Esophagus squamous epithelium (tissue), 4 donors: ENCODE measurements at regions not wholly inside any gene's neighbourhood (a gene's known extent, or its start where the extent isn't known, plus 50 kb on each side); places are given as distances from the start of the nearest gene placed in this dataset.

Experiments
- POLR2A ChIP-seq, 4 donors: fragments of 450-650 bp; IDR thresholded peaks; one replicate each; pipeline ENCODE4 v1.6.1; 2017; ENCODE audit warnings: antibody characterized with exemption in 4 of 4, mild to moderate bottlenecking in 4 of 4, moderate library complexity in 3 of 4
- TF ChIP-seq, protein P1 (sequence below), 6 experiments: fragments of 450-650 bp in 4 of 6; fragments of 200-600 bp in 2 of 6; sonication (generic) in 2 of 6; IDR thresholded peaks; one replicate each; pipeline ENCODE4 v1.5.1; 2016 to 2019; ENCODE audit warnings: antibody characterized with exemption in 6 of 6, mild to moderate bottlenecking in 4 of 6, moderate library complexity in 4 of 6

- TF ChIP-seq, protein P1, sequence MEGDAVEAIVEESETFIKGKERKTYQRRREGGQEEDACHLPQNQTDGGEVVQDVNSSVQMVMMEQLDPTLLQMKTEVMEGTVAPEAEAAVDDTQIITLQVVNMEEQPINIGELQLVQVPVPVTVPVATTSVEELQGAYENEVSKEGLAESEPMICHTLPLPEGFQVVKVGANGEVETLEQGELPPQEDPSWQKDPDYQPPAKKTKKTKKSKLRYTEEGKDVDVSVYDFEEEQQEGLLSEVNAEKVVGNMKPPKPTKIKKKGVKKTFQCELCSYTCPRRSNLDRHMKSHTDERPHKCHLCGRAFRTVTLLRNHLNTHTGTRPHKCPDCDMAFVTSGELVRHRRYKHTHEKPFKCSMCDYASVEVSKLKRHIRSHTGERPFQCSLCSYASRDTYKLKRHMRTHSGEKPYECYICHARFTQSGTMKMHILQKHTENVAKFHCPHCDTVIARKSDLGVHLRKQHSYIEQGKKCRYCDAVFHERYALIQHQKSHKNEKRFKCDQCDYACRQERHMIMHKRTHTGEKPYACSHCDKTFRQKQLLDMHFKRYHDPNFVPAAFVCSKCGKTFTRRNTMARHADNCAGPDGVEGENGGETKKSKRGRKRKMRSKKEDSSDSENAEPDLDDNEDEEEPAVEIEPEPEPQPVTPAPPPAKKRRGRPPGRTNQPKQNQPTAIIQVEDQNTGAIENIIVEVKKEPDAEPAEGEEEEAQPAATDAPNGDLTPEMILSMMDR (IDR thresholded peaks at IDR 0.05): no peak
- TF ChIP-seq POLR2A (IDR thresholded peaks at IDR 0.05): no peak
Measured at GRCh38 chr1:90488451-90488850, 228.7 kb downstream of the BARHL2 start.
